ENCODE measurements at regions not wholly inside any gene's neighbourhood (a gene's known extent, or its start where the extent isn't known, plus 50 kb on each side); places are given as distances from the start of the nearest gene placed in this dataset.

- Histone ChIP-seq H3K9ac (no peak overlapping the region), H3K4me2 (no peak overlapping the region), H3K79me2 (ENCODE audit: insufficient read depth, low read depth) (no peaks in the 10 kb centered on the region), H3K36me3 (ENCODE audit: insufficient read depth) (no peaks in the 10 kb centered on the region), H2AFZ (ENCODE audit: low read depth) (no peak overlapping the region), H3K27me3 (ENCODE audit: insufficient read depth, low read depth) (no peaks in the 10 kb centered on the region), H3K27ac (no peak overlapping the region), H4K20me1 (ENCODE audit: insufficient read depth) (no peaks in the 10 kb centered on the region), H3K4me3 (IDR thresholded peaks at IDR 0.05; ENCODE audit: insufficient read depth, low read depth, low read length) (no peak overlapping the region), H3K4me1 (ENCODE audit: low read depth, poor library complexity, severe bottlenecking) (no peaks in the 10 kb centered on the region)
- TF ChIP-seq CTCF (conservative IDR thresholded peaks at IDR 0.05; ENCODE audit: low read depth, low read length), result no peak
Measured at GRCh38 chr11:92790366-92790765, 179.1 kb upstream of the MTNR1B start.

GRCh38 chr11:92790926-92791616 is 178.4 kb upstream of the MTNR1B start:
- Histone ChIP-seq H3K36me3 (ENCODE audit: insufficient read depth) (no peaks in the 10 kb centered on the region), H3K4me1 (ENCODE audit: low read depth, poor library complexity, severe bottlenecking) (no peaks in the 10 kb centered on the region), H3K4me2 (no peak overlapping the region), H2AFZ (ENCODE audit: low read depth) (no peak overlapping the region), H4K20me1 (ENCODE audit: insufficient read depth) (no peaks in the 10 kb centered on the region), H3K4me3 (IDR thresholded peaks at IDR 0.05; ENCODE audit: insufficient read depth, low read depth, low read length) (no peak overlapping the region), H3K9ac (no peak overlapping the region), H3K27me3 (ENCODE audit: insufficient read depth, low read depth) (no peaks in the 10 kb centered on the region), H3K27ac (no peak overlapping the region), H3K79me2 (ENCODE audit: insufficient read depth, low read depth) (no peaks in the 10 kb centered on the region)
- TF ChIP-seq CTCF (conservative IDR thresholded peaks at IDR 0.05; ENCODE audit: low read depth, low read length), result no peak

- Histone ChIP-seq H2AFZ (ENCODE audit: low read depth) (no peak overlapping the region), H4K20me1 (ENCODE audit: insufficient read depth) (no peaks in the 10 kb centered on the region), H3K4me2 (no peak overlapping the region), H3K27ac (no peak overlapping the region), H3K79me2 (ENCODE audit: insufficient read depth, low read depth) (no peaks in the 10 kb centered on the region), H3K4me3 (IDR thresholded peaks at IDR 0.05; ENCODE audit: insufficient read depth, low read depth, low read length) (no peak overlapping the region), H3K9ac (no peak overlapping the region), H3K27me3 (ENCODE audit: insufficient read depth, low read depth) (no peaks in the 10 kb centered on the region), H3K4me1 (ENCODE audit: low read depth, poor library complexity, severe bottlenecking) (peaks cover 2% of the 10 kb centered on the region), H3K36me3 (ENCODE audit: insufficient read depth) (no peaks in the 10 kb centered on the region)
- TF ChIP-seq CTCF (conservative IDR thresholded peaks at IDR 0.05; ENCODE audit: low read depth, low read length), result no peak
Measured at GRCh38 chr11:92791886-92792285, 177.6 kb upstream of the MTNR1B start.

- Histone ChIP-seq H2AFZ (ENCODE audit: low read depth) (no peak overlapping the region), H4K20me1 (ENCODE audit: insufficient read depth) (no peaks in the 10 kb centered on the region), H3K27me3 (ENCODE audit: insufficient read depth, low read depth) (no peaks in the 10 kb centered on the region), H3K79me2 (ENCODE audit: insufficient read depth, low read depth) (no peaks in the 10 kb centered on the region), H3K27ac (no peak overlapping the region), H3K9ac (no peak overlapping the region), H3K4me3 (IDR thresholded peaks at IDR 0.05; ENCODE audit: insufficient read depth, low read depth, low read length) (no peak overlapping the region), H3K36me3 (ENCODE audit: insufficient read depth) (no peaks in the 10 kb centered on the region), H3K4me2 (no peak overlapping the region), H3K4me1 (ENCODE audit: low read depth, poor library complexity, severe bottlenecking) (peaks cover 4% of the 10 kb centered on the region)
- no peak for TF ChIP-seq CTCF (conservative IDR thresholded peaks at IDR 0.05; ENCODE audit: low read depth, low read length)
Measured at GRCh38 chr11:92793189-92793588, 176.3 kb upstream of the MTNR1B start.
